Mesendoderm (in vitro differentiated cells): ENCODE measurements at regions not wholly inside any gene's neighbourhood (a gene's known extent, or its start where the extent isn't known, plus 50 kb on each side); places are given as distances from the start of the nearest gene placed in this dataset.

Experiments used
- DNase-seq: peaks from one replicate; pipeline ENCODE4 v3.0.0; 2013
- H2AK5ac ChIP-seq: 2 replicates; pipeline ENCODE4 v1.6.1; 2013; ENCODE audit warnings: low read length, inconsistent platforms
- H2BK120ac ChIP-seq: 2 replicates; pipeline ENCODE4 v1.6.1; 2013; ENCODE audit warnings: low read depth, mild to moderate bottlenecking, low read length, moderate library complexity, mixed read lengths
- H2BK15ac ChIP-seq: replicated peaks from 2 replicates; pipeline ENCODE4 v1.6.1; 2013; ENCODE audit warnings: low read depth, mild to moderate bottlenecking, moderate library complexity
- H2BK5ac ChIP-seq: 2 replicates; pipeline ENCODE4 v1.6.1; 2013; ENCODE audit warnings: low read length, inconsistent platforms
- H3K18ac ChIP-seq: 2 replicates; pipeline ENCODE4 v1.6.1; 2013; ENCODE audit warnings: mild to moderate bottlenecking, low read length, mixed read lengths
- H3K23ac ChIP-seq: one replicate; pipeline ENCODE4 v1.6.1; 2013; ENCODE audit warnings: low read length
- H3K27ac ChIP-seq: 2 replicates; pipeline ENCODE4 v1.5.1; 2013; ENCODE audit warnings: low read depth, mild to moderate bottlenecking, inconsistent platforms, low read length, moderate library complexity
- H3K27me3 ChIP-seq: 2 replicates; pipeline ENCODE4 v1.6.1; 2013; ENCODE audit warnings: low read length, control low read depth, mild to moderate bottlenecking, inconsistent platforms; ENCODE audit not compliant: insufficient read depth, poor library complexity
- H3K36me3 ChIP-seq: 2 replicates; pipeline ENCODE4 v1.6.1; 2013; ENCODE audit warnings: low read length, inconsistent platforms; ENCODE audit not compliant: control insufficient read depth, insufficient read depth
- H3K4ac ChIP-seq: one replicate; pipeline ENCODE4 v1.6.1; 2013; ENCODE audit warnings: low read depth, mild to moderate bottlenecking, low read length, moderate library complexity
- H3K4me1 ChIP-seq: 2 replicates; pipeline ENCODE4 v1.6.1; 2013; ENCODE audit warnings: low read depth, low read length, inconsistent platforms; ENCODE audit not compliant: control insufficient read depth
- H3K4me2 ChIP-seq: 2 replicates; pipeline ENCODE4 v1.6.1; 2013; ENCODE audit warnings: low read length
- H3K4me3 ChIP-seq: 2 replicates; pipeline ENCODE4 v1.5.1; 2013; ENCODE audit warnings: mild to moderate bottlenecking, low read length
- H3K56ac ChIP-seq: one replicate; pipeline ENCODE4 v1.6.1; 2013; ENCODE audit warnings: low read length
- H3K79me1 ChIP-seq: 2 replicates; pipeline ENCODE4 v1.6.1; 2013; ENCODE audit warnings: low read length, inconsistent platforms
- H3K79me2 ChIP-seq: 2 replicates; pipeline ENCODE4 v1.6.1; 2013; ENCODE audit warnings: mild to moderate bottlenecking, low read length; ENCODE audit not compliant: control insufficient read depth, insufficient read depth
- H3K9ac ChIP-seq: 2 replicates; pipeline ENCODE4 v1.6.1; 2013; ENCODE audit warnings: low read length, inconsistent platforms
- H4K5ac ChIP-seq: one replicate; pipeline ENCODE4 v1.6.1; 2013; ENCODE audit warnings: low read length
- H4K8ac ChIP-seq: one replicate; pipeline ENCODE4 v1.6.1; 2013; ENCODE audit warnings: low read depth, mild to moderate bottlenecking, control low read depth, low read length, moderate library complexity
- WGBS: extraction: QIAGEN DNeasy Blood & Tissue Kit; methylation state at CpG from one replicate; pipeline ENCODE4 v1.1.7; 2013; ENCODE audit warnings: low lambda C conversion rate, missing lambda C conversion rate; ENCODE audit not compliant: insufficient coverage; ENCODE audit errors: extremely low coverage; 5-methylcytosine and 5-hydroxymethylcytosine counted together

DNA sequence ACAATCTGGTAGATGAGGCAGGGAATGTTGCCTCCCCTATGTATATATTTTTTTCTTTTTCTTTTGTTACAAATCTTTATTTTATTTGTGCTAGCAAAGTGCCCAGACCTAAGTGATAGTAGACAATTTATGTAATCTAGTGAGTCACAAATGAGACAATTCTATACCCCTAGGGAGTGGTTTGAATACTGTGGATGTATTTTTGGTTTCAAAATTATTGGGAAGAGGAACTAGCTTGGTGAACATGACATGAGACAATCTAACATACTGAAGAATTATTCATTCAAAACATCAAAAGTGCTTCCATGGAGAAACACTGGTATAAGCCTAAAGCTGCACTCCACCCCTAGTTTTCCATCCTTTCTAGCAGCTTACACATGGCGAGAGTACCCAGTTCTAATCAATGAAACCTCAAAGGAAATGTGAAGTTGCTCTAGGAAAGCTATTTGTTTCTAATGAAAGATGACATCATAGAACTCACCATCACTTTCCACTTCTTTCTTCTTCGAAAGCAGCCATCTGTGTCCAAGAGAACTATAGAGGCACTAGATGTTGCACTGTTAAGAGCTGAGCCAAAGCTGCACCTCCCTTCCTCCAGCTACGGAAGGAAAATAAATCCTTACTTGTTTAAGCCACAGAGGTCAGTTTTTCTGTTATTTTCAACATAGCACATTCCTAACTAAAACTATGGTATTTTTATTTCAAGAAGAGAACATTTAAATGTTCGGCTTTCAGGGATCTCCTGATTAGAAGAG is 764.6 kb downstream of the LTN1 start:
- Histone ChIP-seq H3K27me3 (no peaks in the 10 kb centered on the region), H4K5ac (no peak overlapping the region), H3K79me1 (no peaks in the 10 kb centered on the region), H3K27ac (no peak overlapping the region), H3K18ac (no peak overlapping the region), H3K4me3 (no peak overlapping the region), H2AK5ac (no peak overlapping the region), H3K36me3 (no peaks in the 10 kb centered on the region), H2BK15ac (no peak overlapping the region), H3K79me2 (no peaks in the 10 kb centered on the region), H4K8ac (no peak overlapping the region), H3K56ac (no peak overlapping the region), H2BK5ac (no peak overlapping the region), H3K4me2 (no peak overlapping the region), H3K4me1 (no peaks in the 10 kb centered on the region), H3K23ac (no peak overlapping the region), H3K9ac (no peak overlapping the region), H2BK120ac (no peak overlapping the region), H3K4ac (no peak overlapping the region)
- WGBS = no CpG with 5 or more reads among the region's 4 CpGs
- DNase-seq = no peak

GRCh38 chr21:28226563-28226962 is 766.1 kb downstream of the LTN1 start:
- H2AK5ac ChIP-seq = no peak overlapping the region
- no CpG with 5 or more reads among the region's 2 CpGs for WGBS

GRCh38 chr21:28224191-28224726 is 768.4 kb downstream of the LTN1 start:
- Histone ChIP-seq H3K56ac (no peak overlapping the region), H4K5ac (no peak overlapping the region), H3K18ac (no peak overlapping the region), H3K4me2 (no peak overlapping the region), H2AK5ac (no peak overlapping the region), H2BK15ac (no peak overlapping the region), H2BK5ac (no peak overlapping the region), H3K79me1 (no peaks in the 10 kb centered on the region), H3K36me3 (no peaks in the 10 kb centered on the region), H3K23ac (no peak overlapping the region), H3K4me1 (no peaks in the 10 kb centered on the region), H3K4me3 (no peak overlapping the region), H3K27me3 (no peaks in the 10 kb centered on the region), H3K27ac (no peak overlapping the region), H3K9ac (no peak overlapping the region), H4K8ac (no peak overlapping the region), H3K4ac (no peak overlapping the region), H3K79me2 (no peaks in the 10 kb centered on the region), H2BK120ac (peak overlapping the region; percentile 45)
- no CpG with 5 or more reads among the region's 6 CpGs for WGBS
- DNase-seq = no peak

More at GRCh38 chr21:28226563-28226962, 766.1 kb downstream of the LTN1 start:
- no peak overlapping the region for H3K4me3 ChIP-seq
- no peak overlapping the region for H2BK5ac ChIP-seq
- H4K8ac ChIP-seq = no peak overlapping the region
- no peak overlapping the region for H3K23ac ChIP-seq
- H4K5ac ChIP-seq = no peak overlapping the region
- H3K79me1 ChIP-seq = no peaks in the 10 kb centered on the region
- no peak overlapping the region for H3K18ac ChIP-seq
- H3K4ac ChIP-seq = no peak overlapping the region
- no peak overlapping the region for H3K27ac ChIP-seq
- H3K4me1 ChIP-seq = no peaks in the 10 kb centered on the region
- no peaks in the 10 kb centered on the region for H3K36me3 ChIP-seq
- no peak overlapping the region for H2BK15ac ChIP-seq
- H3K79me2 ChIP-seq = no peaks in the 10 kb centered on the region
- no peak overlapping the region for H3K56ac ChIP-seq
- H3K27me3 ChIP-seq = no peaks in the 10 kb centered on the region
- H3K4me2 ChIP-seq = no peak overlapping the region
- no peak overlapping the region for H3K9ac ChIP-seq
- DNase-seq = no peak
- H2BK120ac ChIP-seq = no peak overlapping the region

GRCh38 chr21:28221984-28222383 is 770.7 kb downstream of the LTN1 start:
- Histone ChIP-seq H3K79me1 (no peaks in the 10 kb centered on the region), H3K27me3 (no peaks in the 10 kb centered on the region), H3K79me2 (no peaks in the 10 kb centered on the region), H3K18ac (no peak overlapping the region), H3K36me3 (no peaks in the 10 kb centered on the region), H3K27ac (no peak overlapping the region), H3K4me1 (no peaks in the 10 kb centered on the region), H3K9ac (no peak overlapping the region), H3K4ac (no peak overlapping the region), H2AK5ac (no peak overlapping the region), H3K4me2 (no peak overlapping the region), H2BK15ac (no peak overlapping the region), H3K4me3 (no peak overlapping the region), H3K56ac (no peak overlapping the region), H2BK120ac (no peak overlapping the region), H2BK5ac (no peak overlapping the region), H4K5ac (no peak overlapping the region), H4K8ac (no peak overlapping the region), H3K23ac (no peak overlapping the region)
- no CpG with 5 or more reads among the region's 1 CpG for WGBS
- no peak for DNase-seq

DNA sequence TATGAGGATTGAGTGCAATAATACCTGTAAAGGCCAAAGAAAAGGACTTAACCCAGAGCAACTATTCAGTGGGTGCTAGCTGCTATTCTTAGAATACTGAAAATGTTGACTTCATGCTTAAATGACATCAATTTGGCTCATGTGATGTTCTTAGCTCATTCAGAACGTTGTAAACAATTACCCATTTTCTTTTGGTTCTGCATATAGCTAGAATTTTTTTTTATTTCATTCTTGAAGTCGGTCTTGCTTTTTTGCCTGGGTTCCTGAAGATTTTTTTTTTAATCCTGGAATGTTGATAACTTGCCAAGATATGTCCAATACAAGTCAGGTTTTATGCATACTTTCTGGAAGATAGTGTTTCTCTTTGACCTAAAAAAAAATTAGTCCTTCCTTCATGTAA is 772.0 kb downstream of the LTN1 start:
- Histone ChIP-seq H4K5ac (no peak overlapping the region), H3K79me1 (no peaks in the 10 kb centered on the region)

More for the DNA sequence above, 772.0 kb downstream of the LTN1 start:
- Histone ChIP-seq H3K4me3 (no peak overlapping the region), H3K27ac (no peak overlapping the region), H3K23ac (no peak overlapping the region), H2BK5ac (no peak overlapping the region), H3K18ac (no peak overlapping the region), H3K9ac (no peak overlapping the region), H3K4me1 (no peaks in the 10 kb centered on the region), H2BK15ac (no peak overlapping the region), H3K4me2 (no peak overlapping the region), H2AK5ac (no peak overlapping the region), H4K8ac (no peak overlapping the region), H3K79me2 (no peaks in the 10 kb centered on the region), H3K36me3 (no peaks in the 10 kb centered on the region), H3K56ac (no peak overlapping the region), H3K4ac (no peak overlapping the region), H3K27me3 (no peaks in the 10 kb centered on the region), H2BK120ac (no peak overlapping the region)
- no CpG with 5 or more reads among the region's 2 CpGs for WGBS
- DNase-seq = no peak
